G401 (cell line): ENCODE measurements at regions not wholly inside any gene's neighbourhood (a gene's known extent, or its start where the extent isn't known, plus 50 kb on each side); places are given as distances from the start of the nearest gene placed in this dataset.
"Not testable (repeated sequence)": the region's sequence is repeated elsewhere in the genome, so short reads cannot be mapped to it uniquely, and the experiment has no call there.

Experiments
- DNase-seq: peaks from one replicate; pipeline ENCODE4 v3.0.0-alpha.2; 2015; ENCODE audit warnings: low spot score
- in situ Hi-C: cut with HindIII; loops from 2 replicates; pipeline ENCODE4 v1.10.0; 2016; ENCODE audit warnings: low sequenced_read_pairs, mixed read lengths

DNA sequence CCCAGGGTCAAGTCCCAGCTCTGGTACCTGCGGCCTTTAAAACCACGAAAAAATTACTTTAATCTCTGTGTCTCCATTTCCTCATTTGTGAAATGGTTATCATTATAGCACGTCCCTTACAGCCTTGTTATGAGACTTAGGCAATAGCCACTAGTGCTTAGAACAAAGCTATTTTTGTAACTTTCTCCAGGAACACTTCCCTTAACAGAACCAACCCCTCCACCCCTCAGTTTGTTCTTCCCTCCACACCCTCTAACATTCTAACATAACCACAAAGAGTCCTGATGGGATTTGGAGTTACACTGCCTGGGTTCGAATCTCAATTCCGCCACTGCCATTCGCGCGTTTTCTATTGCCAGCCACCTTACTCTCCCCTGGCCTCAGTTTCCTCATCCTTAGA, 2777.4 kb upstream of the TPTE start:
- in situ Hi-C loops, DNase-seq: not testable (repeated sequence)

DNA sequence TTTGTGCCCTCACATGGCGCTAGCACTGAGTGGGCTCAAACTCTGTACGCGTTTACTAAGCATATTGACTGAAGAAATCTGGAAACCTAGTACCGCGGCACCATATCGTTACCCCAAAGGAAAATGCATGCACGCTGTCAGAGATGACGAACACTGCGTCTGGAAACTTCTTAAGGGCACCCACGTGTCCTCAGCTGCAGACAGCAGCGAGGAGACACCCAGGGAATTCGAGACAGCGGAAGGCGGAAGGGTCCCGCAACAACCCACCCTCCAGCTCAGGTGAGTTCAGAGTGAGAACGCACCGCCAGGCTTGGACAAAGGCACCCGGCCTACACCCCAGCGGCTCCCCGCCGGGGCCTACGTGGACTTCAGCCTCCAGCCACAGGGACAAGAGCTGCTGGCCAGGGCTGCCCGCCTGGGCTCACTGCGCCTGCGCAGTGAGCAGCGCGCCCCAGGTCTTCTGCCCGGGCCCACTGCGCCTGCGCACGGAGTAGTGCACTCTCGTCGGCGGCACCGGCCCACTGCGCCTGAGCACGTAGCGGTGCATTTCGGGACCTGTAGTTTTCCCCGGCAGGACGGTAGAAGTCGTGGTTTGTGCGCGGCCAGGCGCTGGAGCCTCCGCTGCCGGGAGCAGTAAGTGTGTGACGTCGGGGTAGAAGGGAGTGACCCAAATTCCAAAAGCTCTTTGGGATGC, 2776.8 kb upstream of the TPTE start:
- in situ Hi-C loops, DNase-seq: not testable (repeated sequence)

DNA sequence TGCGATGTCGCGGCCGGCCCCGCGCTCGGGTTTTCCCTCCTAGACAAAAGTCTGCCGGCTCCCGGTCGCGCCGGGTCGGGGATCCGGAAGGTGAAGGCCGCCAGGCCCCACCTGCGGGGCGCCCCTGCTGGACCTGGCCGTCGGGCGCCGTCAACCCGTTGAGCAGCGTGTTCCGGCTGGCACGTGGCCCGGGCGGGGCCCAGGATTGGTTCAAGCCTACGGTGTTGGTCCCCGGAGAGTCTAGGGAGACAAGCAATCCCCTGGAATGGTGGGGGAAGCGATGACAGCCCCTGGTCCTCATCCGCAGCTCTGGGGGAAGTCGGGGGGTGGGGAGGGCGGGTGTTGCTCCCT, 2776.3 kb upstream of the TPTE start:
- DNase-seq, in situ Hi-C loops: not testable (repeated sequence)

GRCh38 chr21:7747964-7748363, 2773.4 kb upstream of the TPTE start:
- DNase-seq, in situ Hi-C loops: not testable (repeated sequence)

DNA sequence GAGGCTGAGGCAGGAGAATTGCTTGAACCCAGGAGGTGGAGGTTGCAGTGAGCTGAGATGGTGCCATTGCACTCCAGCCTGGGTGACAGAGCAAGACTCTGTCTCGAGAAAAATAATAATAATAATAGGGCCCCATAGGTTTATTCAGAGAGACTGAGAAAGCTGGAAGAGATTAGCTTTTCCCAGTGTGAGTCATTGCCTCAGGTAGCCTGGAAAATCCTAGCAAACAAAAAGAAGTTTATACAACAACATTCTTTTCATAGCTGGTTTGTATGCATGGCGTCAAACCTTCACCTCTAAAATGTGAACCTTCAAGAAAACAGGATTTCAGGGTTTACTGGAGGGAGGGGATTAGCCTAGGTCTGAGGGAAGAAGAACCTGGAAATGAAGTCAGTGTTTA, 2768.8 kb upstream of the TPTE start:
- DNase-seq, in situ Hi-C loops: not testable (repeated sequence)

GRCh38 chr21:7753380-7753877, 2768.0 kb upstream of the TPTE start:
- DNase-seq, in situ Hi-C loops: not testable (repeated sequence)

- DNase-seq, in situ Hi-C loops: not testable (repeated sequence)
Measured at GRCh38 chr21:7769985-7770384, 2751.4 kb upstream of the TPTE start.

DNA sequence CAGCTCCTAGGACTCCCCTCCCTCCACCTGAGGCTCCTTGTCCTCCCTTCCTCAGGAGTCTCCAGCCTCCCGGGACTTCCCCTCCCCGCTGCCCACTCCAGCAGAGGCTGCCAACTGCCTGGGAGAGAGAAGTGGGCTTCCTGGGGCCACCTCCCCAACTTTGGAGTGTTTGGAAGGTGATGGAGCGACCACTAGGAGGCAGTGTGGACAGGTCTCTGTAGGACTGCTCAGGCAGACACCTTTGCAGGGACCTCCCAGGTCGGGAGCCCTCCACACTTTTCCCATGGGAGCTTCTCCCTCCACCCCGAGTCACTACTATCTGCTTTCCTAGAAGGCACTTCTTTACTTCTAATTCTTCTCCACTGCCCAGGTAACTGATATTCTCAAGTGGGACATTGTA, 2747.2 kb upstream of the TPTE start:
- in situ Hi-C loops, DNase-seq: not testable (repeated sequence)

DNA sequence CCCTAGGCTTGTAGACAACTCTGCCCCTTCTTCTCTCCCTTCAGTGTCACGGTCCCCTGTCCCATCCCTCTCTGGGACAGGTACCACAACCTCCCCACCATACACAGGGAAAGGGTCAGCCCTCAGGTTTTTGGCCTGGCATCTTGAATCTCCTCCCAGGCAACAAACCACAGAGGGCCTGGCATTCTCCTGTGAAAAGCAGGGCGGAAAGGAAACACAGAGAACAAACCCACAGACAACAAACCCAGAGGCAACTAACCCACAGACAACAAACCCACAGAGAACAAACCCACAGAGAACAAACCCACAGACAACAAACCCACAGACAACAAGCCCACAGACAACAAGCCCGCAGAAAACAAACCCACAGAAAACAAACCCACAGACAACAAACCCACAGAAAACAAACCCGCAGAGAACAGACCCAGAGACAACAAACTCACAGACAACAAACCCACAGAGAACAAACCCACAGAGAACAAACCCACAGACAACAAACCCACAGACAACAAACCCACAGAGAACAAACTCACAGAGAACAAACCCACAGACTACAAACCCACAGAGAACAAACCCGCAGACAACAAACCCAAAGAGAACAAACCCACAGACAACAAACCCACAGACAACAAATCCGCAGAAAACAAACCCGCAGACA, 2745.9 kb upstream of the TPTE start:
- peak; percentile 0 for DNase-seq
- in situ Hi-C loops = not testable (repeated sequence)

DNA sequence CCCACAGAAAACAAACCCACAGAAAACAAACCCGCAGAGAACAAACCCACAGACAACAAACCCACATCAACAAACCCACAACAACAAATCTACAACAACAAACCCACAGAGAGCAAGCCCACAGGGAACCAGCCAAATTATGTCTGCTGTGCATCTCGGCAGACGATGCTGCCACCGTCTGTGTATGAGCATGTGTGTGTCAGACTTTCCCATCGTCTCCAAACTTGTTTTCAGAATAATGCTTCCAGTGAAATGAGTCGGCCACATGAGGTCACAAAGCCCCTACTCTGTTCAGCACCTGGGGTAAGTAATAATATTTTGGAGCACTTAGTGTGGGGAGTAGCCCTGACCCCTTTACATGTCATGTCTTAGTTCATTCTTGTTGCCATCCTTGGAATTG, 2745.3 kb upstream of the TPTE start:
- in situ Hi-C loops, DNase-seq: not testable (repeated sequence)

DNA sequence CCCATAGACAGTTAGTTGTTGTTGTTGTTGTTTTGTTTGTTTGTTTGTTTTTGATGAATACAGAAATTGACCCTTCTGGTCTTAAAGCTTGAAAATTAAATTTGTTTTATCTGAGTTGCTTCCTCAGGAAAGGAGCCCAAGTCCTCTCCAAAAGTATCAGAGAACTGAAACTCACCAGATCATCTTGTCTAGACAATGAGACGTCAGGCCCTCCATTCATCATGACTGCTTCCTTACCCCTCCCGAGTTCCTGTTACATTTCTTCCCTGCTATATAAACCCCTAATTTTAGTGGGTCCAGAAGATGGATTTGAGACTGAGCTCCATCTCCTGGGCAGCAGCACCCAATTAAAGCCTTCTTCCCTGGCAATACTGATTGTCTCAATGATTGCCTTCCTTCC, 2744.8 kb upstream of the TPTE start:
- DNase-seq, in situ Hi-C loops: not testable (repeated sequence)

- DNase-seq, in situ Hi-C loops: not testable (repeated sequence)
Measured at GRCh38 chr21:7777289-7777688, 2744.1 kb upstream of the TPTE start.

DNA sequence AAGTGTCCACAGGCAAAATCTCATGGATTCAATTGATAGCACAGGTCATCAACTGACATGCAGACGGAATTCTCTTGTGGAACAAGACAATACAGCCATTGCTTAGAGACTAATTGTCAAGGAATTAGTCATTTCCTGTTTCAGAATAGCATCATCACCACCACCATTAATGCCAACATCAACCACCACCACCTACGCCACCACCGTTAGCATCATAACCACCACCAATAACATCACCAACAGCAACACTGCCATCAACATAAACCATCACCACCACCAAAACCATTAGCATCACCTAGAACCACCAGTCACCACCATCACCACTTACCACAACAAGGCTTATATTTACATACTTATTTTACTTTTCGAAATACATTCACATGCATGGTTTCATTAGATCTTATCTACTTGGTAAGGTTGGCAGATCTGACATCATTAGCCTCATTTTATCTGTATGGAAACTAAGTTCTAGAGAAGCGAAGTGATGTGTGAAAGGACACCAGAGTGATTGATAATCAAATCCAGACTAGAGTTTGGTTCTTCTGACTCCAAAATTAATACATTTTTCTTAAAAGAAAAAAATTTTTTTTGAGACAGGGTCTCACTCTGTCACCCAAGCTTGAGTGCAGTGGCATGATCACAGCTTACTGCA, 2733.8 kb upstream of the TPTE start:
- in situ Hi-C loops = not testable (repeated sequence)

DNA sequence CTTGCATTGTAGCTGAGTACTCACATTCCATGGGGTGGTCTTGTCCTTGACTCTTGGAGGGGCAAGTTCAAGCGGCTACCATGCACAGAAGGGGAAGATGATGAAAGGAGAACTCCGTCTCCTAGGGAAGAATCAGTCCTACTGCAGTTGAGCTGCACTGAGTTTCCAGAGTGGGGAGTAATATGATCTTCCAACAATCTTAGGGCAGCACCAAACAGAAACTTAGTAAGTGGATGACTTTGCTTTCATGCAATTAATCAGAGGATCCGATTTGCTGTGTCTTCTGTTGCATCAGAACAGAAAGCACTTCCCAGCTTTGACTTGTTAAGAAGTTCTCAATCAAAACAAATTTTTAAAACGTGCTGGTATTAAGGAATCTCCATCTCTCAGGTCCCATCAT, 2727.6 kb upstream of the TPTE start:
- DNase-seq, in situ Hi-C loops: not testable (repeated sequence)

More for the DNA sequence above, 2733.8 kb upstream of the TPTE start:
- not testable (repeated sequence) for DNase-seq

- in situ Hi-C loops, DNase-seq: not testable (repeated sequence)
Measured at GRCh38 chr21:7797328-7797727, 2724.1 kb upstream of the TPTE start.

- DNase-seq, in situ Hi-C loops: not testable (repeated sequence)
Measured at GRCh38 chr21:7798446-7798845, 2722.9 kb upstream of the TPTE start.

DNA sequence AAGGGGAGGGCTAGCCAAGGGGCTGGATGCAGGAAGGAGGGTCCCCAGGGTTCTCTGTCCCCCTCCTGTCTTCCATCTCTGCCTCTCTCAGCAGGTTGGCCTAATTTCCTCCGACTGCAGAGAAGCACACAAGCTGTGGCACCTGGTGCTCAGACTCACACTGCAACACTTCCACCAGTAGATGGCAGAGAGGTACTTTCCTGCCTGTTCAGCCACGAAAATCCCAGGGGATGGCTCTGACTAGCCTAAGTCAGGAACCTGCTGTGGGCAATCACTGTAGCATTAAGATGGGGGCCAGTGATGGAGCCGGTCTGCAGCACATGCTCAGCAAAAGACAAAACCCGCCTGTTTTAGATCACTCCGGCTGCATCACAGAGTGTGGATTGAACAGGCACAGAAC, 2721.7 kb upstream of the TPTE start:
- in situ Hi-C loops = not testable (repeated sequence)

DNA sequence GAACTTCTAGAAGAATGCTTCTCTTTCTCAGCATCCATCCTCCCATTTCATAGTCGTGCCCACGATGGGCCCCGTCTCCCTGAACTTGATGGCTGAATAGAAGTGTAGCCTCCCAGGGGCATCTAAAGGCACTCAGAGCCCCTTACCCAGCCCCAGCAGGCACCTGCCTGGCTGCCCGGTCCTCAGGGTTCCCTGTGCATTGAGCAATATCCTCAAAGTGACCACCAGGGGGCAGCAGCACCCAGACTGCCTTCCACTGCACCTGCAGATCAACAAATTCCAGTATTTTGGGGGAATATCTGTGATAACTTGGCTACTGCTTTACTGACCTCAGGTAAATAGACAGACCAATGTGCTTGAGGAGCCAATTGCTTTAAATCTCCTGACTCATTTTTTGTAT, 2707.9 kb upstream of the TPTE start:
- DNase-seq, in situ Hi-C loops: not testable (repeated sequence)

More for the DNA sequence above, 2721.7 kb upstream of the TPTE start:
- DNase-seq = not testable (repeated sequence)

- DNase-seq, in situ Hi-C loops: not testable (repeated sequence)
Measured at GRCh38 chr21:7817013-7817412, 2704.4 kb upstream of the TPTE start.

DNA sequence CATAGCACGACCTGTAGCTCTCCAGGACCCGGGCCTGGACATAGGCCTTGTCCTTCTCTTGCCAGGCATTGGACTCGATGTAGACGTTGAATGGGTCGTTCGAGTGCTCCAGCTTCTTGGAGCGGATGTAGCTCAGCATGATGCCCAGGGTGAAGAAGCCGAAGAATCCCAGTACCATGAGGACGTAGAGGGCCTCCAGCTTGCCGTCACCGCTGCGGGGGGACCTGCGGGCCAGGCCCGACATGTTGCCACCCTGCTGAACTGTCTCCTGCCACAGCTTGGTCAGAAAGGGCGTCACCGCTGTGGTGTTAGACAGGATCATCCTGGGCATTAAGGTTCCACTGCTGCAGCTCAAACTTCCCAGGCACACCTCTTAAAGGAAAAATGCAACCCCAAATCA, 2702.1 kb upstream of the TPTE start:
- DNase-seq, in situ Hi-C loops: not testable (repeated sequence)
